DOHH2 (cell line): ENCODE measurements at regions not wholly inside any gene's neighbourhood (a gene's known extent, or its start where the extent isn't known, plus 50 kb on each side); places are given as distances from the start of the nearest gene placed in this dataset.

Experiments used
- H3F3A ChIP-seq: fragments of 200-600 bp; sonication (generic), shearing (Covaris generic); 2 replicates; pipeline ENCODE4 v1.6.0; 2016; ENCODE audit warnings: antibody characterized with exemption, mild to moderate bottlenecking; ENCODE audit not compliant: control insufficient read depth, insufficient read depth
- H3K27ac ChIP-seq: fragments of 200-600 bp; sonication (generic); 2 replicates; pipeline ENCODE4 v1.5.1; 2014; ENCODE audit warnings: low read depth, mild to moderate bottlenecking, low read length, moderate library complexity
- H3K27me3 ChIP-seq: fragments of 200-600 bp; sonication (generic); 2 replicates; pipeline ENCODE4 v1.6.1; 2014; ENCODE audit warnings: mild to moderate bottlenecking, low read length, mixed read lengths; ENCODE audit not compliant: control insufficient read depth
- H3K36me3 ChIP-seq: fragments of 200-600 bp; sonication (generic); 2 replicates; pipeline ENCODE4 v1.6.1; 2014; ENCODE audit warnings: mild to moderate bottlenecking, low read length, moderate library complexity, mixed read lengths; ENCODE audit not compliant: control insufficient read depth
- H3K4me1 ChIP-seq: fragments of 200-600 bp; sonication (generic); 2 replicates; pipeline ENCODE4 v1.6.1; 2014; ENCODE audit warnings: mild to moderate bottlenecking, low read length, mixed read lengths; ENCODE audit not compliant: control insufficient read depth
- H3K4me2 ChIP-seq: fragments of 200-600 bp; sonication (generic); 2 replicates; pipeline ENCODE4 v1.6.0; 2014; ENCODE audit warnings: mild to moderate bottlenecking, low read length, moderate library complexity
- H3K4me3 ChIP-seq: fragments of 200-600 bp; sonication (generic); 2 replicates; pipeline ENCODE4 v1.5.1; 2014; ENCODE audit warnings: mild to moderate bottlenecking, low read length, mixed read lengths
- H3K79me2 ChIP-seq: fragments of 200-600 bp; sonication (generic); 2 replicates; pipeline ENCODE4 v1.6.1; 2014; ENCODE audit warnings: mild to moderate bottlenecking, low read length, mixed read lengths; ENCODE audit not compliant: control insufficient read depth
- H3K9me2 ChIP-seq: fragments of 200-600 bp; sonication (generic); replicated peaks from 2 replicates; pipeline ENCODE4 v1.6.1; 2014; ENCODE audit warnings: mild to moderate bottlenecking, low read length, mixed read lengths; ENCODE audit not compliant: control insufficient read depth
- H3K9me3 ChIP-seq: fragments of 200-600 bp; sonication (generic); 2 replicates; pipeline ENCODE4 v1.6.1; 2014; ENCODE audit warnings: antibody characterized with exemption, low read length, mixed read lengths; ENCODE audit not compliant: control insufficient read depth, insufficient read depth
- H4K20me1 ChIP-seq: fragments of 200-600 bp; sonication (generic); 2 replicates; pipeline ENCODE4 v1.6.0; 2014; ENCODE audit warnings: low read depth, mild to moderate bottlenecking, antibody characterized with exemption, low read length, moderate library complexity; ENCODE audit not compliant: control insufficient read depth, insufficient read depth
- EZH2phosphoT487 ChIP-seq: fragments of 200-600 bp; sonication (generic); IDR thresholded peaks from 2 replicates; pipeline ENCODE4 v1.6.1; 2017; ENCODE audit warnings: borderline replicate concordance, mild to moderate bottlenecking, antibody characterized with exemption, low read length, moderate library complexity, mixed read lengths
- TF ChIP-seq, protein P1 (sequence below): fragments of 200-600 bp; sonication (generic); IDR thresholded peaks from one replicate; pipeline ENCODE4 v1.5.1; 2014; ENCODE audit warnings: antibody characterized with exemption, mild to moderate bottlenecking, low read depth, low read length; ENCODE audit not compliant: poor library complexity, severe bottlenecking

DNA sequence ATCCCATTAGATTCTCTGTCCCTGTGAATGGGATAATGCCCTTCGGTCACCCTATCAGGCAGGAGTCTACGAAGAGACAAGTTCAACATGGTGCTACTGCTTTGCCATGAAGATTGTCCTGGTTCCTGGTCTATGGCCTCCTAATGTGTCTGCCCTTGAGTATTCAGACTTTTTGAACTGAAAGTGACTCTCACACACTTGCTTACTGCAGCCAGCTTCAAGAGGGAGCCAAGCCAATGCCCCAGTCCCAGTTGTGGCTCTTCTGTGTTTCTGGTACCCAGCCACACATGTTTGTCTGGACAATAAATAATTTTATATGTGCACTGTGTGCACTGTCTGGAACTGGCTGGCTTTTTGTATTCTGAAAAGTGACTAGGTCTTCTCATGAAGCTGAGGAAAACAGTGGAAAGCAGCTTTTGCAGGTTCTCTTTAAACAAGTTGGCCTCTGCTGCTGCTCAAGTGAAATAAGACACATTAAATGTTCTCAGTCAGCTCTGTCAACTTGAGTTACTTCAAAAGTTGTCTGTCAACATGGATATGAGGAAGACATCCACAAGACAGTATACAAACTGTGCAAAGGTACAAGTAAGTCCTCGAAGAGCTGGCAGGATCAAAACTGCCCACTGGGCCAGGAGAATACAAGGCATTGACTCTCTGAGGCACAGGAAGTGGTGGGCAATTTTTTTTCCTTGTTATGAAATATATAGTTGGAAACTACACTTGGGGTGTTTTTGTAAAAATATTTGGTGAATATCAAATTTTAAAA is 60.0 kb downstream of the ZNF608 start:
- Histone ChIP-seq H3K9me2 (no peaks in the 10 kb centered on the region), H3K4me2 (no peak overlapping the region), H3K27me3 (no peaks in the 10 kb centered on the region), H3K27ac (no peak overlapping the region), H3K9me3 (no peaks in the 10 kb centered on the region), H3K4me1 (peaks cover 34% of the 10 kb centered on the region), H4K20me1 (no peaks in the 10 kb centered on the region), H3F3A (no peaks in the 10 kb centered on the region), H3K79me2 (peaks cover 99% of the 10 kb centered on the region), H3K36me3 (peaks cover 2% of the 10 kb centered on the region; the same call in 1 of the 2 replicates), H3K4me3 (no peak overlapping the region)
- no peak for TF ChIP-seq EZH2phosphoT487
- TF ChIP-seq, protein P1, sequence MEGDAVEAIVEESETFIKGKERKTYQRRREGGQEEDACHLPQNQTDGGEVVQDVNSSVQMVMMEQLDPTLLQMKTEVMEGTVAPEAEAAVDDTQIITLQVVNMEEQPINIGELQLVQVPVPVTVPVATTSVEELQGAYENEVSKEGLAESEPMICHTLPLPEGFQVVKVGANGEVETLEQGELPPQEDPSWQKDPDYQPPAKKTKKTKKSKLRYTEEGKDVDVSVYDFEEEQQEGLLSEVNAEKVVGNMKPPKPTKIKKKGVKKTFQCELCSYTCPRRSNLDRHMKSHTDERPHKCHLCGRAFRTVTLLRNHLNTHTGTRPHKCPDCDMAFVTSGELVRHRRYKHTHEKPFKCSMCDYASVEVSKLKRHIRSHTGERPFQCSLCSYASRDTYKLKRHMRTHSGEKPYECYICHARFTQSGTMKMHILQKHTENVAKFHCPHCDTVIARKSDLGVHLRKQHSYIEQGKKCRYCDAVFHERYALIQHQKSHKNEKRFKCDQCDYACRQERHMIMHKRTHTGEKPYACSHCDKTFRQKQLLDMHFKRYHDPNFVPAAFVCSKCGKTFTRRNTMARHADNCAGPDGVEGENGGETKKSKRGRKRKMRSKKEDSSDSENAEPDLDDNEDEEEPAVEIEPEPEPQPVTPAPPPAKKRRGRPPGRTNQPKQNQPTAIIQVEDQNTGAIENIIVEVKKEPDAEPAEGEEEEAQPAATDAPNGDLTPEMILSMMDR = no peak

DNA sequence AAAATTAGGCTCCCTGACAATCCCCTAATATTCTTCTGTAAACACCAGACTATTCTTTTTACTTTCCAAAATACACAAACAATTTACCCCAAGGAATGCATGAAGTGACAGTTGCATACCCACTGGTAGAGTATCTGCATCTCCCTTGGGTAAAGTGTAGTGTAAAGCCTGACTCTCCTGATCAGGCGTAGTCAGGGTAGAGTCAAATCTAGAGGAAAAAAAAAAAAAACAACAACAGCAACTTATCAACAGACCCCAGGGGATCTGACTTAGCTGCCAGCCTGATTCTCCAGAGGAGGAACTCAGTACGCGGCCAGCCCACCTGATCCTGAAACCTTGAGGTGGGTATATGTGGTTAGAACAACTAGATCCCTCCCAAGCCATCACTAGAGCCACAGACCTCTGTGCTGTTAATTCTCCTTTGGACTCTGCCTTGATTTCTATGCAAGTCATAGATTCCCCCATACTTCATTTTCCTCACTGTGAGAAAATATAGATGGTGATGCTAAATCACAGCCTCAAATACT is 61.0 kb downstream of the ZNF608 start:
- Histone ChIP-seq H3K9me3 (no peaks in the 10 kb centered on the region), H3K4me3 (no peak overlapping the region), H3K4me2 (no peak overlapping the region), H3K27ac (no peak overlapping the region), H3K4me1 (peaks cover 35% of the 10 kb centered on the region), H3K27me3 (no peaks in the 10 kb centered on the region), H3F3A (no peaks in the 10 kb centered on the region), H4K20me1 (no peaks in the 10 kb centered on the region), H3K79me2 (peaks cover 95% of the 10 kb centered on the region), H3K9me2 (no peaks in the 10 kb centered on the region), H3K36me3 (no peaks in the 10 kb centered on the region; the same call in 1 of the 2 replicates)
- no peak for TF ChIP-seq EZH2phosphoT487
- TF ChIP-seq, protein P1 = no peak

DNA sequence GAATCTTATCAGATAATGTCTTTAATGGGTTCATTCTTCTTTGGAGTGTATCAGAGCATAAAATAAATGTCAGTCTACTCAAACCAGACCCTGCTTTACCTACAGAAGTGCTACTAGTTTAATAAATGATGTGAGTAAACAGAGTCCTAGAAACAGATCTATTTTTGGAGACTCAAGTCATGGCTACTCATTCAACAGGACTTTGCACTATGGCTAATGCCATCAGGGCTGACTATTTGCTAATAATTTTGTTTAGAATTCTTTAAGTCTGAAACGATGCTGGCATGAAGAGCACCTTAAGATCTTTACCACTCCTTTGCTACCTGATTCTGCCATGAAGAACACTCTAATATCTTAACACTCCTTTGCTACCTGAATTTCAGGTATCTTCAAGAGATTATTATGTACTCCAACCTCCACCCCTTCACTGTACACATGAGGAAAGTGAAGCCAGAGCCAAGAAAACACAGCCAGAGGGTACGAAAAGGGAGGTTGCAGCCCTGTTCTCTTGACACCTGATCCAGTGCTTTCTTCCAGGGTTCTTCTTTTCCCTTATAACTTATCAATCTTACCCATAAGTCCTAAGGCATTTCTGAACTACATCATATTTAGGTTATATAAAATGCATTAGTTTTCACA is 62.4 kb downstream of the ZNF608 start:
- Histone ChIP-seq H3K9me3 (no peaks in the 10 kb centered on the region), H4K20me1 (no peaks in the 10 kb centered on the region), H3K79me2 (peaks cover 95% of the 10 kb centered on the region), H3K27ac (no peak overlapping the region), H3K4me2 (no peak overlapping the region), H3K36me3 (no peaks in the 10 kb centered on the region), H3K27me3 (no peaks in the 10 kb centered on the region), H3K4me1 (peaks cover 35% of the 10 kb centered on the region), H3K9me2 (no peaks in the 10 kb centered on the region), H3F3A (no peaks in the 10 kb centered on the region), H3K4me3 (no peak overlapping the region)
- TF ChIP-seq EZH2phosphoT487 = no peak
- TF ChIP-seq, protein P1 = no peak
